Left hindlimb (tissue), 1 donor: ENCODE measurements at regions not wholly inside any gene's neighbourhood (a gene's known extent, or its start where the extent isn't known, plus 50 kb on each side); places are given as distances from the start of the nearest gene placed in this dataset.
"Not testable (repeated sequence)": the region's sequence is repeated elsewhere in the genome, so short reads cannot be mapped to it uniquely, and the experiment has no call there.

Experiments used
- DNase-seq: peaks from one replicate; pipeline ENCODE4 v3.0.0-alpha.2; 2018

GRCh38 chrX:45537936-45538335, 337.3 kb upstream of the DIPK2B start:
- DNase-seq: no peak

DNA sequence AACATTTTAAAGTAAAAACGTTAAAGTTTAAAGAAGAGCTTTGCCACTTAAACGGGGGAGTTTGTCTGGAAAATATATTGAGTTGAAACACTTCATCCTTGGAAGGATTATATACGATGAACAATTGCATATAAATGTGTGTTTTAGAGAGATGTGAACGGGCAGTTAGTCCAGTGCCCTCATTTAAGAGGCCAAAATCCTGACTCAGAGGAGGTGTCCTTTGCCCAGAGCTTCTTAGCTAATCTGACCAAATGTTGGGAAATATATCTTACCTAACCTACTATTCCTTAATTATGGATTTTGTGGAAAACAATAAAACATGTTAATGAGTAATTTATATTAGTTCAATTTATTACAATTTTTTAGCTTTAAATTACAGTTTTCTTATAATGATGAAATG, 327.2 kb upstream of the DIPK2B start:
- no peak for DNase-seq

DNA sequence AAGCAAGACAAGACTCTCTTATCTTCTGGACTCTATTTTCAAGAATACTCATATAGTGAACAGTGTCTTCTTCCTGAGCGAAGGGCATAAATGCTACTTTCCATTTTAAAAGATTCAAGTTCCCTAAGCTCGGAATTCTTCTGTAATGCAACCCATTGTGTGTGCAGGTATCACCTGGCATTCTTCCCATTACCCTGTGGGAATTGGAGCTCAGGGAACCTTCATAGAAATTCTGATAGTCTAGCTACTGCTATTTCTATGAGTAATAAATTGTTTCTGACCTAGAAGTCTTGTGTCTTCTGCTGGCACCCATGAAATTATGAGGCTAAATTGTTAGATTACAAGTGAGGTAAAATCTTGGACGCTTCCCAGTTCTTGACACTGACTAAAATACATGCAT, 324.1 kb upstream of the DIPK2B start:
- no peak for DNase-seq

DNA sequence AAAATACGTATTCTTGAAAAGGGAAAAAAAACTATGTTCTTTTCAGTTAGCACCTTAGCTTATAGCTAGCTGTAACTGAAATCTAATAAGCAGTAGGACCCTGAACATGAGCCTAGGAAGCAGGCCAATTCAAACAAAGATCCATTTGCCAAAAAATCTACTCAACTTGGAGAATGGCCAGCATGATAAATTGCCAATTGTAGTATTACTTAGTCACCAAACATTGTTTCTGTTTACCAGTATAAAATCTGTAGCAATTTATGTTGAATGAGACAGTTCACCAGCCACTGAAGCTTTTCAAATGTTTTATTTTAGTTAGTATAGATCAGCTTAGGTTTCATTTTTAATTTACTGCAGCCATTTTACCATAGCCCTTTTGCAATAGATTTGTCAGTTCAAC, 323.6 kb upstream of the DIPK2B start:
- no peak for DNase-seq

DNA sequence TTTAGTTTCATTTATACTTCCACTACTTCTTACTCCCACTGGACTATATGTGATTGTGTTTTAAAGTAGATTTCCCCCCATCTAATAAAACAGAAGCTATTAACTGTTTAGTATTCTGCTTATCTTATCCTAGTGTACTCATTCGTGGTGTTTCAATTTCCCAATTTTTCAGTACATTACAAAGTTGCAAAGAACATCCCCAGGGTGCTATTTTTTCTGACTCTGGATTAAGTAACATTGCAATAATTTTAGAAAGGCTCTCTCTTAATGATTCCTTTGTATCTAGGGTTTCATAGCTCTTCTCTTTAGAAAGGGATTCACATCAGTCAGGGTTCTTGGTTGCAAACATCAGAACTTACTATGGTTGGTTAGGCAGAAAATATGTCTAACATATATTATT, 317.9 kb upstream of the DIPK2B start:
- no peak for DNase-seq

DNA sequence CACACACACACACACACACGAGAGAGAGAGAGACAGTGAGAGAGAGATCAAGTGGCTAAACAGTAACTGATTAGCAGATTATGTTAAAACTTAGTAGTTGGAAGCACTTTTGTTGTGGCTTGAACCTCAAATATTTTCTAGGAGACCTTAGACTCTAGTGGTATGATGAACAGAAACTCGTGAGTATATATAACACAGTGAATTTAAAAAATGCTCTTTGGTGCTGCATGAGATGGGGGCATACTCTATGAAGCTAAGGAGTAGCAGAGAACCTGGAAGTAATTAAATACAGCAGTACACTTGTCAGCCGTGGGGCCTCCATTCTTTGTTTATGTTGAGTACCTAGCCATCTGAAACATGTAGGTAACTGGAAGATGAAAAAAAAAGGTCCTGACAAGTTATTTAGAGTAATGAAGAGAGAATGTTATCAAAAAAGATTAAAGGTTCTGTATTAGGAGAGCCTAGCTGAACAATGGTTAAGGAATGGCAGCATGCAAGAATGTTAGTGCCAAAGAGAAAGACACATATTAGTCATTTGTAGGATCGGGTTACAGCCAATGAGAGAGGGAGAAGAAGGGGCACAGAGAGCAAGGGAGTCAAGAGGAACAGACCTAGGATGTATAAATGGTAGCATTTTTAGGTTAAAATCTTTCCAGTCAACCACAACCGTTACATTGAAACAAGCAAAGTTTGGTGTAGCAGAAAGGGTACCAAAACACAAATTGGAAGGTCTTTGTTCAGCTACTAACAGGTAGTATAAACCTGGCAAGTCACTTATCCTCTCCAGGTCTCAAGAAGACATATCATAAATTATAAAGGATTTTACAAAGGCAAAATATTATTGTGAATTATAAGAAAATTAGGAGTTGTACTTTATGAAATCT, 316.7 kb upstream of the DIPK2B start:
- DNase-seq: no peak

DNA sequence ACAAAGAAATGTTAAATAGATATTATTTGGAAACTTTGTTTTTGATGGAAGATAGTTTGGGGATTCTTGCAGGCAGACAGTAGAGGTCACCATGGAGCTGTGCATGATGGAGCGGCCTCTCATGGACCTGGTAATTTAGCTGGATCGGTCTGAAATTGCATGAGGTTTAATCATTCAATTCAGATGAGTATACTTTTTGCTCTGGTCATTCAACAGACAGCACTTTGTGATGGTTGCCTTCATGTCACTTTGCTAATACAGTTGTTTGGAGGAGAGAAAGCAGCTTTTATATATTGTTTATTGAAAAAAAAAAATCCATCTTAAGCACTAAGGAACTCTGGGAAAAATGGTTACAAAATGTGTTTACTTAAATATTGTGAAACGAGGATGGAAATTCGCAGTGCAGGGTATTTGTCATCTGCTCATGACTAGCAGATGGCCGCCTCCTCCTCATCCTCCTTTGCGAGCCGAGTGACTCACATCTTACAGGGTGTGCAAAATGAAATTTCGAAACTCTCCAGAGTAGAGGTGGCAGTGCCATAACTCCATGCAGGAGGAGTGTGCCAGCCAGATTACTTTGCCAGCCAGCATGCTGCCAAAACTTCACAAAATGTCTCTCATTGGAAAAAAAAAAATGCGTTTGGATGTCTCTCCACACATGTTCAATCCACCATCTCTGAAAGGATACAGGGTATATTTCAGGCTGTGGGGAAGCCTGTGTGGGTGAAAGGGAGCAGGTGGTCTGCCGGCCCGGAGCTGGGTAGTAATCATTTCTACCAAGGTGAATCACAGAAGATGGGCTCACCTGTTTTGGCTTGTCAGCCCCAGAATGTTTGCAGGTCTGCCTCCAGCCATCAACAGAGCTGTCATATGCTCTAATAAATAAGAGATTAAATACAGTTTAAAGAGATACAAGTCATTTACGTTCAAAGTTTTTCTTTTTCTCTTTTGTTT, 314.9 kb upstream of the DIPK2B start:
- DNase-seq: peak; percentile 34

GRCh38 chrX:45513042-45513441, 312.4 kb upstream of the DIPK2B start:
- no peak for DNase-seq

- DNase-seq: no peak
These were observed 307.8 kb upstream of the DIPK2B start for GRCh38 chrX:45508454-45508853.

DNA sequence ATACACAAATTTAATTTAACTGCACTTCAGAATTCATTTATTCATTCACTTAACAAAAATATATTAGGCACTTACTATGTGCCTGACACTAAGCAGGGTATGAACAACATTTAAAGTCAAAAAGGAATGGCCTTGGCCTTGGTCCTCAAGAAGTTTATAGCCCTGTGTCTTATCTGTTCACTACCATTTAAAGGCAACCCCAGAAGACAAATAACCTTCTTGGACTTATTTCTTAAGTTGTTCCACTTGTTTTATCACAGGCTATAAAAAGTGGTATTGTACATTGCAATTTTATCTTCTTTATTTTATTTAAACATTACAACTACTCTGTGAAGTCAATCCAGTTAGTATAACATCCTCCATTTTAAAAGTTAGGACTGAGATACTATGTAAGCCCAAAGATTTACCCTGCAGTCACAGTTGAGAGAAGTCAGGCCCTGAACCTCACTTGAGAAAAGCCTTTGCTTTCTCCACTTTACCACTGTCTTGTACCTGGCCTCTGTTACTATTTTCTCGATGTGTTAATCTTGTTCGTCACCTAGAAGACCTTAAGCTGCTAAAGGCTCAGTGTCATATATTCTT, 305.6 kb upstream of the DIPK2B start:
- DNase-seq: no peak

DNA sequence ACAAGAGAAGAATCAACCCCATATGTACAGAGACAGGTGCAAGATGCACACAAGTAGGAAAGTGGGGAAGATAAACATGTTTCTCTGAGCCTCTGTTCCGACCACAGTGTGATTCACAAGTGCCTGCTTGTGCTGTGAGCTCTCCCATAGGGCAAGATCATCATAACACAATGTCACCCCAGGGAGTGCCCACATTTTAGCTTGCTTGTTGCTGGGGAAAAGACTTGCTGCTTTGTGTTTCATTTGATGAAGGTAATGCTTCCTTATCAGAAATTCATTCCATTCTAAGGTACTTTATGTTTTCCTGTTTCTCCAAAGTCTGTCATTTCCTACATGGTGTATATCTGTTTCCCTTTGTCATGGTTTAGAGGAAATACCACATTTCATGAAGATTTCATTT, 304.5 kb upstream of the DIPK2B start:
- no peak for DNase-seq

DNA sequence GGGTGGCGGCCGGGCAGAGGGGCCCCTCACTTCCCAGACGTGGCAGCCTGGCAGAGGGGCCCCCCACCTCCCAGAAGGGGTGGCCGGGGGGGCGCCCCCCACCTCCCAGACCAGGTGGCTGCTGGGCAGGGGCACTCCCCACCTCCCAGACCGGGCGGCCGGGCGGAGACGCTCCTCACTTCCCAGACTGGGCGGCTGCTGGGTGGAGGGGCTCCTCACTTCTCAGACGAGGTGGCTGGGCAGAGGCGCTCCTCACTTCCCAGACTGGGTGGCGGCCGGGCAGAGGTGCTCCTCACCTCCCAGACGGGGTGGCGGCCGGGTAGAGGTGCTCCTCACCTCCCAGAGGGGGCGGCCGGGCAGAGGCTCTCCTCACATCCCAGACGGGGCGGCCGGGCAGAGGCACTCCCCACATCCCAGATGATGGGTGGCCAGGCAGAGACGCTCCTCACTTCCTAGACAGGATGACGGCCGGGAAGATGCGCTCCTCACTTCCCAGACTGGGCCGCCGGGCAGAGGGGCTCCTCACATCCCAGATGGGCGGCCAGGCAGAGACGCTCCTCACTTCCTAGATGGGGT, 303.2 kb upstream of the DIPK2B start:
- DNase-seq: not testable (repeated sequence)

GRCh38 chrX:45502396-45502795, 301.7 kb upstream of the DIPK2B start:
- DNase-seq: no peak

GRCh38 chrX:45497290-45497689, 296.6 kb upstream of the DIPK2B start:
- DNase-seq: no peak

DNA sequence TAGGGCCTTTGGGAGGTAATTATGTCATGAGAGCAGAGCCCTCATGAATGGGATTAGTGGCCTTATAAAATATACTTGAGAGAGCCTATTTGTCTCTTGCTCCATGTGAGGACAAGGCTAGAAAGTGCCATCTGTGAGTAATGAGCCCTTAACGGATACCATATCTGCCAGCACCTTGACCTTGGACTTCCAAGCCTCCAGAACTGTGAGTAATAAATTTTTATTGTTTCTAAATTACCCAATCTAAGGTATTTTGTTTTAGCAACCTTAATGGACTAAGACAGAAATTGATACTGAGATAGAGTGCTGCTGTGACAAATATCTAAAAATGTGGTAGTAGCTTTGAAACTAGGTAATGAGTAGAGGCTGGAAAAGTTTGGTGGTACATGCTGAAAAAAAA, 285.0 kb upstream of the DIPK2B start:
- DNase-seq: no peak

GRCh38 chrX:45479835-45480422, 279.3 kb upstream of the DIPK2B start:
- no peak for DNase-seq

DNA sequence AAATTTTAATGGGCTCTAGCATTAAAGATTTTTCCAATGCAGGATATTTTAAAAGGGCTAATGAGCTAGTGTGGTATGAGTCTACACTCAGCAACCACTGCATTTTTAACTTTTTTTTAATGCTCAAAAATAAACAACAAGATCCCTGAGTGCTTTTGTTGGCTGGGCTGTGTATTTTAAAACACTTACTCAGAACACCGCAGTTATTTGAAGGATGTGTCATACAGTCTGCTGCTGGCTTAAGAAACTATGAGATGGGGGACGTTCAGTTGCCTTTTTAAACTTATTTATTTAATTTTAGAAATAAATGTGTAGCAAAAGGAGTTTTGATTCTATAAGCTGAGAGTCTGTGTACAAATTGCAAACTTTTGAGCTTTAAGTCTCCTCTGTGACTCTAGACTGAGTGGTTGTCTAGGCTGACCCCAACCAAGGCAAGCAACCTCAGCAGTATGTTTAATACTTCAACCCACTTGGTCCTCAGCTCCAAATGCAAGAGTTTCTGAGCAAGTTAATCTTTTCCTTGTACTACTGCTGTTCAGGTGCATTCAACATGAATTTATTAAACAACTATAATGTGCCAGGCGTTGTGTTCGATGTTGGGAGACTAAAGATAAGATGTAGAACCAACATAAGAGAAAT, 278.6 kb upstream of the DIPK2B start:
- no peak for DNase-seq

- no peak for DNase-seq
These were observed 272.3 kb upstream of the DIPK2B start for GRCh38 chrX:45472968-45473367.

DNA sequence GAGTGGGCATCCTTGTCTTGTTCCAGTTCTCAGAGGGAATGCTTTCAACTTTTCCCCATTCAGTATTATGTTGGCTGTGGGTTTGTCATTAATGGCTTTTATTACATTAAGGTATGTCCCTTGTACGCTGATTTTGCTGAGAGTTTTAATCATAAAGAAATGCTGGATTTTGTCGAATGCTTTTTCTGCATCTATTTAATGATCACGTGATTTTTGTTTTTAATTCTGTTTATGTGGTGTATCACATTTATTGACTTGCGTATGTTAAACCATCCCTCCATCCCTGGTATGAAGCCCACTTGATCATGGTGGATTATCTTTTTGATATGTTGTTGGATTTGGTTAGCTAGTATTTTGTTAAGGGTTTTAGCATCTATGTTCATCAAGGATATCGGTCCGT, 266.9 kb upstream of the DIPK2B start:
- DNase-seq: not testable (repeated sequence)

DNA sequence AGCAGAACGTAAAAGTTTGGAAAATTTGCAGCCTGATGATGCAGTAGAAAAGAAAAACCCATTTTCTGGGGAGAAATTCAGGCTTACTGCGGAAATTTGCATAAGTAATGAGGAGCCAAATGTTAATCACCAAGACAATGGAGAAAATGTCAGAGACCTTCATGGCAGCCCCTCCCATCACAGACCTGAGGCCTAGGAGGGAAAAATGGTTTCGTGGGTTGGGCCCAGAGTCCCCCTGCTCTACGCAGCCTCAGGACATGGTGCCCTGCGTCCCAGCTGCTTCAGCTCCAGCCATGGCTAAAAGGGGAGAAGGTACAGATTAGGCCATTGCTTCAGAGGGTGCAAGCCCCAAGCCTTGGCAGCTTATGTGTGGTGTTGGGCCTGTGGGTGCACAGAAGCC, 255.1 kb upstream of the DIPK2B start:
- not testable (repeated sequence) for DNase-seq

GRCh38 chrX:45454290-45454689, 253.6 kb upstream of the DIPK2B start:
- DNase-seq: no peak

DNA sequence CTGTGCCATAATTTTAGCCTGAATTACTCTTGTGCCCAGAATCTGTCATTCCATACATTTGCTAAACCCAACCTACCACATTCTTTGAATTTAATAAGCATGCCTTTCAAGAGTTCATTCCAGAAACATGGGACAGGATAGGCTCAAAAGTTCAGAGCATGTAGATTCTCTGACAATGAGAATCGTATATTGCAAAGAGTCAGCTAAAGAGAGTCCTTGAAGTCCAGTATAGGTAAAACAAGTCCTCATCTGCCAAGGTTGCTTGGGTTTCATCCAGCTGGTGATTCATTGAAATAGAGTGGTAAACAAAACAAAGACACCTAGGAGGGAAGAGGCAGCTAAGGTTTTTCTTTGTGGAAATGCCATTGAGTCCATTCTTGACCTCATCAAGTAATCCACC, 249.3 kb upstream of the DIPK2B start:
- DNase-seq: no peak
